ENCODE measurements at regions not wholly inside any gene's neighbourhood (a gene's known extent, or its start where the extent isn't known, plus 50 kb on each side); places are given as distances from the start of the nearest gene placed in this dataset.

DNA sequence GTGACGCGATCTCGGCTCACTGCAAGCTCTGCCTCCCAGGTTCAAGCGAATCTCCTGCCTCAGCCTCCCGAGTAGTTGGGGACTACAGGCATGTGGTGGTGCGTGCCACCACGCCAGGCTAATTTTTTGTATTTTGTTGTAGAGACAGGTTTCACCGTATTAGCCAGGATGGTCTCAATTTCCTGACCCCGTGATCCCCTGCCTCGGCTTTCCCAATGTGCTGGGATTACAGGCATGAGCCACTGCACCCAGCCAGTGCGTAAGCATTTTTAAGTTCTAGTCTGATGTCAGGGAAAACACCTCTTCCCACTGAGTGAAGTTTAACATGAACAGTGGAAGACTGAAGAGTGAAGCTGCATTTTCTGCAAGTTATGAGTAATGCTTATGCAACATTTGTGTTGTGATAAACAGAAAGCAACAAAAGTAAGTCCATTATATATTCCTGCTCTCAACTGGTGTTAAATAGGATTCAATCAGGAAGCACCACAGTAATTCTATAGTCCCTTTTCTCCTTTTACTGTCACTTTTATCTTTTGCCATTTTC lies 1219.8 kb upstream of the RAG2 start:
- no peak for DNase-seq (ENCODE audit: low spot score)

DNA sequence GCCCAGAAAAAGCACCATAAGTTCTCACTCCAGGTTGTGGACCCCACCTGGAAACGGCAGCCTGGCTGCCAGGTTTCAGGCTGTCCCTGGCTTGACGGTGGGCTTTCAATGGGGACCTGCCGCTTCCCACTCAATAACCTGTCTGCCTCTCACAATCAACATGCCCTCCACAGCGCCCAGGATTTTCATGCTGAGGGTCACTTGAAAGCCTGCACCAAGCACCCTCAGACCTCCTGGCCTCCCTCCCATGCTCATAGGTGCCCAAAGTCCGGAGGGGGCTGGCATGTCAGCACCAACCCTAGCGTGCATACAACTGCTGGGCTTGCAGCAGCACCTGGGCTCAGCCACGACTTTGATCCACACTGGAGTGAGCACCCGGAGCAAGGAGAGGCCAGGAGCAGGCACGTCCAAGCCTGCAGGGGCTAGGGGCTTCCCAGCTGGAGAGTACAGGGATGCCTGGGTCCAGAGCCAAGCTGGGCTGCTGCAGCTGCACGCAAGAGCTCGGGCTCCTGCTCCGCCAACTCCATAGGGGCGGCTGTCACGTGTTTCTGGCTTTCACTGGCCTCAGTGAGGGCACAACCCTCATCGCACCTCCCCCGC lies 1214.3 kb upstream of the RAG2 start:
- no peak for DNase-seq (ENCODE audit: low spot score)

More for the DNA sequence above, 1219.8 kb upstream of the RAG2 start:
- in situ Hi-C loops (cut with HindIII; ENCODE audit: low sequenced_read_pairs): no loop called here

DNA sequence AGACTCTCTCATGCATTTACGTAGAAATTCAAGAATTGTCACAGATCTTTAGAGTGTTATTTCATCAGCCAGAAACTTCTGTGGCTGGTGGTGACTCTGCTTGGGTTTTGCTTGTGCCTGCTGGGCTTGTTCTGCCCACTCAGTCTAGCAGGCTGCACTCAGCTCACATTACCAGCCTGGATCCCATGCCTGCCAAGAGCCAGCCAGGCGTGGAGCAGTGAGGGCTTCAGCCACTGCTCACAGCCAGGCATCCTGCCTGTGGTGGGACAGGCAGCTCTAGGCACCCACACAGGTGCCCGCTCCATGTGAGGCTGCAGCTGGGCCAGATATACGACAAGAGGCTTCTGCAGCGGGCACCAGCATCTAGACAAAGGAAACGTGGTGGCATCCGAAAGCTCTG lies 1213.3 kb upstream of the RAG2 start:
- DNase-seq (ENCODE audit: low spot score): no peak
- in situ Hi-C loops (cut with HindIII; ENCODE audit: low sequenced_read_pairs): no loop called here

More for the DNA sequence above, 1214.3 kb upstream of the RAG2 start:
- in situ Hi-C loops (cut with HindIII; ENCODE audit: low sequenced_read_pairs): no loop called here

DNA sequence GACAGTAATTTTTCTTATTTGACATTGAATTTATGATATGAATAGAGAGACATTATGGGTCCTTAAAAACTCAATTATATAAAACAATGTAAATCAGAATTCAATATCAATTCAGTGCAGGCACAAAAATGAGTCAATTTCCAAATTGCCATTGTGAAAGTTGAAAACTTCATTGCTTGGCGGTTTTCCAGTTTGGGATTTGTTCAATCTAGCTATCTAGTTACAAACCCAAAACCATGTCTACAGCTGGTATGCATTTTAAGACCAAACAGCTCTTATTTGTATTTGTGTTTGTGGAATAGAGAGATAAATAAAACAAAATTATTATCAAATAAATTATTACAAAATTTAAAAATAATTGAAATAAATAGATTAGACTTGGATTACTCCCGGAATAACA lies 1206.6 kb upstream of the RAG2 start:
- in situ Hi-C loops (cut with HindIII; ENCODE audit: low sequenced_read_pairs): no loop called here
- DNase-seq (ENCODE audit: low spot score): no peak

DNA sequence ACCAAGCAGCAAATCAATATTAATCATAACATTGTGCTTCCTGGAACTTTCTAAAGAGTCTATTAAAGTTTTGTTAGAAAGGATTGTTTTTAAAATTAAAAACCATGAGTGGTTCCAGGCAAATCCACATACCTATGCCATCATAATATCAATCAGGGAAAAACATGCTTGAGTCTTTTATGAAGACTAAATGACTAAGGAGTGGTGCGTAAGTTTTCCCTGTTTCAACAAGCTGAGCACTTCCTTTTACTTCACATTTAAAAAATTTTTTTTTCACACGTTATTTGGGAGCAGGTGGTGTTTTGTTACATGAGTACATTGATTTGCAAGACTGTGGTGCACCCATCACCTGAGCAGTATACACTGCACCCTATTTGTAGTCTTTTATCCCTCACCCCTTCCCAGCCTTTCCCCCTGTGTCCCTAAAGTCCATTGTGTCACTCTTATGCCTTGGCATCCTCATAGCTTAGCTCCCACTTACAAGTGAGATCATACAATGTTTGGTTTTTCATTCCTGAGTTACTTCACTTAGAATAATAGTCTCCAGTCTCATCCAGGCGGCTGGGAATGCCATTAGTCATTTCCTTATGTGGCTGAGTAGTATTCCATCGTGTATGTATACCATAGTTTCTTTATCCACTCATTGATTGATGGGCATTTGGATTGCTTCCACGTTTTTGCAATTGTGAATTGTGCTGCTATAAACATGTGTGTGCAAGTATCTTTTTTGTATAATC lies 1190.3 kb upstream of the RAG2 start:
- no peak for DNase-seq (ENCODE audit: low spot score)
- in situ Hi-C loops (cut with HindIII; ENCODE audit: low sequenced_read_pairs): no loop called here

DNA sequence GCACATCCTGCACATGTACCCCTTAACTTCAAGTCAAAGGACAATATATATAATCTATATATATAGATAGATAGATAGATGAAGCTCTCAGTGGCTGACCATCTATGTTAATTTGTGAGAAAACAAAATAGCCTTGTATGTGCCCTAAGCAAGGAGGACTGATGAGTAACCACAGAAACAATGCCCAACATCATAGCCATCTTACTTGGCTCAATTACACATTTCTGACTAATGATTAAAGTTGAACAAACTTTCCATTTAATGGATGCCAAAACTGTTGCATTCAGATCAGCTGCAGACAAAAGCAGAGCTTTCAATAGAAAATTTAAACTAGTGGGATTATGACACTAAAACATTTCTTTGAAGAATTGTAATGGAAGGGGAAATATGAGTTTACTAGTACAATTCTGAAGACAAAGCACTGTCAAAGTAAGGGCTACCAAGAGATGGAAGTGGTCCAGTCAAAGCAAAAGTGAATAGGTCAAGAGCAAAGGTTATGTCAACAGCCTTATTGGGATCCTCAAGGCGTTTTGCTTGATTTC lies 1188.2 kb upstream of the RAG2 start:
- no peak for DNase-seq (ENCODE audit: low spot score)
- in situ Hi-C loops (cut with HindIII; ENCODE audit: low sequenced_read_pairs): no loop called here

DNA sequence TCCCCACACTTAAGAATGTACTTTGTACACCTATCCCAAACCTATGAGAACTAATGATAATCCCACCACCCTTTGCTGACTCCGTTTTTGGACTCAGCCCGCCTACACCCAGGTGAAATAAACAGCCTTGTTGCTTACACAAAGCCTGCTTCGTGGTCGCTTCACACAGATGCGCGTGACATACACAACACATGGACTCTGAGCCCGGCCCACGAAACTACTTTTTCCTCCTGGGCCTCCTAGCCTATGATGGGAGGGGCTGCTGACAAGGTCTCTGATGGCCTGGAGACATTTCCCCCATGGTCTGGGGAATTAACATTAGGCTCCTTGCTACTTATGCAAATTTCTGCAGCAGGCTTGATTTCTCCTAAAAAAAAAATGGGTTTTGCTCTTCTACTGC lies 1176.4 kb upstream of the RAG2 start:
- in situ Hi-C loops (cut with HindIII; ENCODE audit: low sequenced_read_pairs): no loop called here
- DNase-seq (ENCODE audit: low spot score): no peak

DNA sequence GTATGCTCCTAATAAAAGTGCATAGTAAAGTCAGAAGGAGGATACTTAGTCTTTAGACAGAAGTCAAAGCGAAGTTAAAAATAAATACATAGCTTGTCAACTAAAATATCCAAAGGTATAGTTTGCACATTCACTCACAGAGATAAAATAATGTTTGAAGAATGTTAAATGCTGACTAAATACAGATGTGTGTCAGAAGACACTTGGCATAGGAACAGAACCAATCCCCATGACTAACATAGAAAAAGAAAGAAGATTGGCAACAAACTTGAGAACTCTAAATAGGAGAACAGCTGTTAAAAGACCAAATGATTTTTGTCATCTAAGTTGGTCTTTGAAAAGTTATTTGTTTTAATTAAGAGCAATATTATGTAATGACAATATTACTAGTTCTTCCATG lies 1172.1 kb upstream of the RAG2 start:
- in situ Hi-C loops (cut with HindIII; ENCODE audit: low sequenced_read_pairs): no loop called here
- DNase-seq (ENCODE audit: low spot score): no peak

DNA sequence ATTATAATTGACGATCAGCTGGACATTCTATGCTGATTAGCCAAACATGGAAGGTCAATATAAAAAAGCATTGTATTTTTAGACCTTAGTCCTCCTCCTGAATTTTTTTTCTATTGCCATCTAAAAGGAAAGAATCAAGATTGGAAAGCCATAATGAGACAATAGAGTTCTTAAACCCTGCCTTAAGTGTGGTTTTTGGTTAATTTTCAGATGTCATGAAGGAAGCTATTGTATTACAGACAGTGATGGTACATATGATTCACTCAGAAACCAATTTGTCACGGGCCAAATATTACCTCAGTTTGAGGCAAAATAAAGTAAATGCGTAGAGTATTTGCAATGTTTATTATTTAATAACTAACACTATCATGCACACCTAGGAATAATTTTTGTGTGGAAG lies 1164.0 kb upstream of the RAG2 start:
- in situ Hi-C loops (cut with HindIII; ENCODE audit: low sequenced_read_pairs): no loop called here
- DNase-seq (ENCODE audit: low spot score): no peak

DNA sequence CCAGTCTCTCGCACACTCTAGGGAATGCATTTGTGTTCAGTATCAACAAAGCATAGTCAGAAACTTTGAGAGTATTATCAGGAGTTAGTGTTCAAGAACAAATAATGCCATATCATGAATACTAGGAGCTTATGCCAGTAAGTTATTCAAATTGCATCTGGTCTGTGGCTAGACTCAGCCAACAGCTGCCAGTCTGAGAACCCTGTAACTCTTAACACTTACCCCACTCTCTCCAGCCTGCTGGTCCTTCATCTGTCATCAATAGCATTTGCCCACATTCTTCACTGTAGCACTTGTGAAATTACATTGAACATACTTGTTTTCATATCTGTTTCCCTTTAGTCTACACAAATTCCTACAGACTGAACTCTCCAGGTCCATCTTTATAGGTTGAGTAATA lies 1157.5 kb upstream of the RAG2 start:
- DNase-seq (ENCODE audit: low spot score): no peak
- in situ Hi-C loops (cut with HindIII; ENCODE audit: low sequenced_read_pairs): no loop called here

DNA sequence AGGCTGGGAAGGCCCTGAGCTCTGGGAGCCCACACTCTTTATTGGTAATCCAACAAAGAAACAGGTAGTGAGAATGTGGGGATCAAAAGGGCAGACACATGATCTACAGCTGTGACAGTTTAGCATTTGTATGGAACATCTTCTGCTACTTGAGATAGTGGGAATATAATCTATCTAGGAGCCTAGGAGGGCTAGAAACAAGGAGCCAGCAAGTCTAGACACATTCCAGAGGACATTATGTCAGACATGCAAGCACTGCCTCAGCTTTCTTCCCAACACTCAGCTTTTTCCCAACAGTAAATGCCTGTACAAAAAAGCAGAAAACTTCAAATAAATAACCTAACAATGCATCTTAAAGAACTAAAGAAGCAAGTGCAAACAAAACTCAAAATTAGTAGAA lies 1150.6 kb upstream of the RAG2 start:
- no peak for DNase-seq (ENCODE audit: low spot score)
- in situ Hi-C loops (cut with HindIII; ENCODE audit: low sequenced_read_pairs): no loop called here

DNA sequence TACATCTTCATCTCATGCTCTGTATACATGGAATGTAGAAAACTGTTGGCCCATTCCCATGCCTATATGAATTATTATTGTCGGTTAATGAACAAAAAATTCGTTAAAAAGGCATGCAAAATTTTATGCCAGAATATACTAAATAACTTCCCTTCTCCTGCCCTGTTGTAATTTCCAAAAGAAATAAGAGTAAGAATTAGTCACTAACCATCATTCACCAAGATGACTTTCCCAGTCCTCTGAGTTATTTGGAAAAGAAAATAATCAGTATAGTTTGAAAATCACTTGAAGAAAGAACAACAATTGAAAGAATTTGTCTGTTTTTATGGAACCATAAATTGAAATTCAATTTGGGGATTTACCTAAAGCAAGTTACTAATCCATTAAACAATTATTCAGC lies 1149.1 kb upstream of the RAG2 start:
- in situ Hi-C loops (cut with HindIII; ENCODE audit: low sequenced_read_pairs): no loop called here
- DNase-seq (ENCODE audit: low spot score): no peak

DNA sequence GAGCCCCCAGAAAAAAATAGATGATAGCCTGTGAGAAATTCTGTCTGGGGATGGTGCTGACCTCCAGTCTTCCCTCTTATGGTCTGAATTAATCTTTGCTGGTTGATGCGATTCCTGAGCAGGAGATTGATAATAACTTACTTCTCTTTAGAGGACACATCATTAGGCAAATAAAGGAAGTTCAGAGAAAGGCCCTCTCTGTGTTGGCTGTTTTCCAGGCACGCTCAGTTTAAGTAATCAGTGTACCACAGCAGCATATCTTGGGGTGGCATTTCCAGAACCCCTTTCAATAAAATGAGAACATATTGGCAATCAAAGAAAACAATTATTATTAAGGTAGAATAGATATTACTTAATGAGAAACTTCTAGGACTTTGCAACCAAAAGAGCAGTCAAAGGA lies 1129.3 kb upstream of the RAG2 start:
- in situ Hi-C loops (cut with HindIII; ENCODE audit: low sequenced_read_pairs): no loop called here
- DNase-seq (ENCODE audit: low spot score): no peak

DNA sequence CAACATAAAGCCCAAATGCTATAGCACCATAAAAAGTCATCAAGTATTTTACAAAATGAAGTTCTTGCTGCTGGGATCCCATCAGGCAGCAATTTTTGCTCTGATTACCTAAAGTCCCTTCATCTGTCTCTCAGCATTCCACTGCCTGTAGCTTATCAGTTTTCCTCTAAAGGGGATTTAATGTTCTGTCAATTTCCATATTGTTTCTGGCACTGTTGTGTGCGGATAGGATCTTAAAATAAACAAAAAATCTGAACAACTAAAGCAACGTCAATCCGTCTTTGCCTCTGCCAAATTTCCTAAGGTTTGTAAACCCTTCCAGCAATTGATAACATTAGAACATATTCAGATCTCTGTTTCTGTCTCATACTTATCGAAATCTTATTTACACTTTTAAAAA lies 1126.3 kb upstream of the RAG2 start:
- in situ Hi-C loops (cut with HindIII; ENCODE audit: low sequenced_read_pairs): no loop called here
- DNase-seq (ENCODE audit: low spot score): no peak

DNA sequence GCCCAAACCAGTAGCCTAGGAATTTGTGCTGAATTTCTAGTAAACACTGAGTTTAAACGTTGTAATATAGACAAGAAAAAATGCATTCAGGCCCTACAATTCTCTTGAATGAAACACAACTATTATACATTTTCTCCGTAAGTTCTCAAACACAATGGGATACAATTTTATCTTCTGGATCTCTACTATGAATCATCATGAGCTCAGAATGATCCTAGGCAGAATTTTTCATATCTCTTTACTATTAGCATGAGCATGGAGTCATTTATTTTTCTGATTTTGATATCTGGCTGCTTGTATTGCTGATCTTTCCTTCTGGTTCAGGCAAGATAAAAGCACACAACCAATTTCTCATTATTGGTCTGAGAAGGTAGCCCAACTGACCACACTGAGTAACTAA lies 1123.4 kb upstream of the RAG2 start:
- in situ Hi-C loops (cut with HindIII; ENCODE audit: low sequenced_read_pairs): no loop called here
- no peak for DNase-seq (ENCODE audit: low spot score)

DNA sequence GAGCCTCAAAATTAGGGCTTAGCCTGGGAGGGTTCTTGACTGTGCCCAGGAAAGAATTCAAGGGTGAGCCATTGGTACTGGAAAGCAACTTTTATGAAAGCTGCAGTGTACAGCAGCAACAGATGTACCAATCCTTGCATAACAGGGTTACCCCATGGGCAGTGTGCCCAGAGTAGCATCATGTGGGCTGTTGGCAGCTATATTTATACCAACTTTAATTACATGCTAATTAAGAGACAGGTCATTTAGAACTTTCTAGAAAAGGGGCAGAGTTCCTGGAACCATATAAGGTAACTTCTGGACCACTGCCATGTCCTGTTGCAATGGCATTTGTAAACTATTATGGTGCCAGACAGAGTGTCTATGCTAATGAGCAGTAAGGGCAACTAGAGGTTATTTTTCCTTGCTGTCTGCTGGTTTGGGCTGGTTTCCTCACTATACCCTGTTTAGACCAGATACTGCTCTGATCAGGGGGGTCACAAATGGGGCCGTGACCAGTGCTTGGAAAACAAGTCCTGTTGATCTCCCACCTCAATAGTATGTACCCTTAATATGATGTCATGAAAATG lies 1120.5 kb upstream of the RAG2 start:
- in situ Hi-C loops (cut with HindIII; ENCODE audit: low sequenced_read_pairs): no loop called here
- DNase-seq (ENCODE audit: low spot score): no peak

DNA sequence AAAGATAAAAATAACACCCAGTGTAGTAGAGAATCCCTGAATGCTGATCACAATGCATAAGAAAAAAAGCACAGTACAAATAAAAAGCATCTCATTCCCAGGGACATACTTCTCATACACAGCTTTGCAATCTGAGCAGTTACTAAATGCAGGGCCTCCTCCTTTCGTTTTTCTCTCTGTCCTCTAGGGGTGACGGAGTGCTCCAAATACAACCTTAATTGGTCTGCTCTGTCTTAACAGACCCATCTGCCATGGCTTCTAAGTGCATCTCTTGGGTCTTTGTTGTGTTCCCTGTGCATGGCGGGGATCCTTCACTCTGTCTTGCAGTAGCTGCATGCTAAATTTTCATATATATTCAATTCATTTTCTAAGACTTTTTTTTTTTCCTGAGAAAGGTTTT lies 1114.2 kb upstream of the RAG2 start:
- DNase-seq (ENCODE audit: low spot score): no peak
- in situ Hi-C loops (cut with HindIII; ENCODE audit: low sequenced_read_pairs): no loop called here

DNA sequence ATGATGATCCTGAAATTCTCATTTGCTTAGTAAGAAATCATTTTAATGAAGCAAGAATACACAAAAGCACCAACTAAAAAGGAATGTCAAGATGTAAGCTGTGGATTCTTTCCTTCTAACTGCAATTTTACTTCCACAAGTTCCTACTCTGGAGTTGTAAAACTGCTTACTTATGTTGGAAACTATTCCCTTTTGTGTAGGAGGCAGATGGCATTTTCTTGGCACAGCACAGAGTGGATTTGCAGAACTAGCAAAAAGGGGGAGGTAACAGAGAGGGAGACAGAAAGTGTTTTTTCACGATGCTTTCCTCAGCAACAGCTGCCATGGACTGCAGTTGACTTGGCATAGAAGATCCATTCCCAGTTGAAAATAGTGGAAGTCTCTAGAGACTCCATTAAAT lies 1112.0 kb upstream of the RAG2 start:
- in situ Hi-C loops (cut with HindIII; ENCODE audit: low sequenced_read_pairs): no loop called here
- no peak for DNase-seq (ENCODE audit: low spot score)

DNA sequence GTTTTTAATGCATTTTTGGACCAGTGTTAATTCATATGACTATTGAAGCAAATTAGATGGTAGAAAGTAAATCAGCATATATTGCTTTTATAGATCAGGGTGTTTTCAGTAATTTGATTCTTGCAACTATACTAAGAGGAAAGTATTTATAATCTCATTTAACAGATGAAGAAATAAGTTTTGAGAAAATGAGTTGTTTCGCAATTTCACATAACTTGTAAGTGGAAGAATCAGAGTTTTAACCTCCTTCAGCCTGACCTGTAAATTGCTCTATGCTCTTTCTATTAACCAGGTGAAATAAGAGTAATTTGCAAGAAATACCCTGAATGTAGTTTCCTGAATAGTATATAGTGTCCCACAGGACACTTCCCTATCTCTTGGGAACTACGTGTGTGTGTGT lies 1106.8 kb upstream of the RAG2 start:
- in situ Hi-C loops (cut with HindIII; ENCODE audit: low sequenced_read_pairs): no loop called here

DNA sequence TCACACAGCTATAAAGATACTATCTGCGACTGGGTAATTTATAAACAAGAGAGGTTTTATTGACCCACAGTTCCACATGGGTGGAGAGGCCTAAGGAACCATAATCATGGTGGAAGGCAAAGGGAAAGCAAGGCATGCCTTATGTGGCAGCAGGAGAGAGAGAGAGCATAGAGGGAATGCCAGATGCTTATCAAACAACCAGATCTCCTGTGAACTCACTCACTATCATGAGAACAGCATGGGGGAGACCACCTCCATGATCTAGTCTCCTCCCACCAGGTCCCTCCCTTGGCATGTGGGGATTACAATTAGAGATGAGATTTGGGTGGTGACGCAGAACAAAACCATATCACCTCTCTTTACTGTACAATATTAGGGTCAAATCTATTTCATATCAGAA lies 1101.6 kb upstream of the RAG2 start:
- in situ Hi-C loops (cut with HindIII; ENCODE audit: low sequenced_read_pairs): no loop called here
- no peak for DNase-seq (ENCODE audit: low spot score)

More for the DNA sequence above, 1106.8 kb upstream of the RAG2 start:
- no peak for DNase-seq (ENCODE audit: low spot score)

All from G401 (cell line).